ENCODE measurements at regions not wholly inside any gene's neighbourhood (a gene's known extent, or its start where the extent isn't known, plus 50 kb on each side); places are given as distances from the start of the nearest gene placed in this dataset.

GRCh38 chr7:92997152-92997551 is 120.6 kb downstream of the SAMD9 start:
- ChIA-PET CTCF (interaction anchor here (1.5 kb wide), 1 partner anchor 14 kb away, joined by 4 read pairs; no protein-coding TSS in a partner anchor), POLR2A (no interaction called here)
- DNase-seq (ENCODE audit: extremely low spot score), result no peak
- TF ChIP-seq CTCF (IDR thresholded peaks at IDR 0.05; ENCODE audit: control extremely low read depth, extremely low read depth, low read depth, missing control alignments), result no peak

- no peak for TF ChIP-seq CTCF (IDR thresholded peaks at IDR 0.05; ENCODE audit: control extremely low read depth, extremely low read depth, low read depth, missing control alignments)
- POLR2A ChIA-PET, result no interaction called here
- DNase-seq (ENCODE audit: extremely low spot score), result no peak
- CTCF ChIA-PET, result no interaction called here
Observed at GRCh38 chr7:92994901-92995300, 122.9 kb downstream of the SAMD9 start.

- CTCF ChIA-PET, result no interaction called here
Observed at GRCh38 chr7:92992932-92993331, 124.8 kb downstream of the SAMD9 start.

GRCh38 chr7:92992483-92992882 is 125.3 kb downstream of the SAMD9 start:
- no peak for TF ChIP-seq CTCF (IDR thresholded peaks at IDR 0.05; ENCODE audit: control extremely low read depth, extremely low read depth, low read depth, missing control alignments)
- DNase-seq (ENCODE audit: extremely low spot score), result no peak
- POLR2A ChIA-PET, result no interaction called here
- CTCF ChIA-PET, result no interaction called here

More at GRCh38 chr7:92992932-92993331, 124.8 kb downstream of the SAMD9 start:
- no peak for TF ChIP-seq CTCF (IDR thresholded peaks at IDR 0.05; ENCODE audit: control extremely low read depth, extremely low read depth, low read depth, missing control alignments)
- POLR2A ChIA-PET, result no interaction called here
- no peak for DNase-seq (ENCODE audit: extremely low spot score)

GRCh38 chr7:92991190-92991589 is 126.6 kb downstream of the SAMD9 start:
- TF ChIP-seq CTCF (IDR thresholded peaks at IDR 0.05; ENCODE audit: control extremely low read depth, extremely low read depth, low read depth, missing control alignments), result no peak
- ChIA-PET POLR2A (no interaction called here), CTCF (interaction anchor here (1.6 kb wide), 1 partner anchor 15 kb away, joined by 4 read pairs; no protein-coding TSS in a partner anchor)
- DNase-seq (ENCODE audit: extremely low spot score), result no peak

- POLR2A ChIA-PET, result no interaction called here
- CTCF ChIA-PET, result interaction anchor here (1.0 kb wide), 1 partner anchor 368 kb away, joined by 3 read pairs; no protein-coding TSS in a partner anchor
- no peak for DNase-seq (ENCODE audit: extremely low spot score)
- TF ChIP-seq CTCF (IDR thresholded peaks at IDR 0.05; ENCODE audit: control extremely low read depth, extremely low read depth, low read depth, missing control alignments), result no peak
Observed at GRCh38 chr7:92988941-92989545, 128.7 kb downstream of the SAMD9 start.
